Esophagus (tissue), 2 donors: ENCODE measurements at regions not wholly inside any gene's neighbourhood (a gene's known extent, or its start where the extent isn't known, plus 50 kb on each side); places are given as distances from the start of the nearest gene placed in this dataset.

Source experiments
- H3K27ac ChIP-seq, 2 donors: one replicate each; pipeline ENCODE4 v1.5.1; 2013; ENCODE audit warnings: low read depth in 2 of 2, mild to moderate bottlenecking in 2 of 2, inconsistent platforms in 1 of 2, low read length in 1 of 2, moderate library complexity in 1 of 2
- H3K27me3 ChIP-seq, 2 donors: one replicate each; pipeline ENCODE4 v1.6.1; 2013; ENCODE audit warnings: low read length in 2 of 2, control low read depth in 1 of 2, mild to moderate bottlenecking in 1 of 2; ENCODE audit not compliant: insufficient read depth in 2 of 2, control insufficient read depth in 1 of 2
- H3K36me3 ChIP-seq, 2 donors: one replicate each; pipeline ENCODE4 v1.6.1; 2013; ENCODE audit warnings: low read length in 1 of 2; ENCODE audit not compliant: control insufficient read depth in 2 of 2, insufficient read depth in 2 of 2
- H3K4me1 ChIP-seq, 2 donors: one replicate each; pipeline ENCODE4 v1.6.1; 2013; ENCODE audit warnings: low read length in 1 of 2; ENCODE audit not compliant: control insufficient read depth in 2 of 2, insufficient read depth in 2 of 2
- H3K4me3 ChIP-seq, 2 donors: one replicate each; pipeline ENCODE4 v1.5.1; 2013; ENCODE audit warnings: low read length in 2 of 2, mild to moderate bottlenecking in 2 of 2, low read depth in 1 of 2, moderate library complexity in 1 of 2
- H3K9me3 ChIP-seq, 2 donors: one replicate each; pipeline ENCODE4 v1.6.1; 2013; ENCODE audit warnings: mild to moderate bottlenecking in 2 of 2, low read depth in 1 of 2, low read length in 1 of 2, moderate library complexity in 1 of 2; ENCODE audit not compliant: control insufficient read depth in 2 of 2, insufficient read depth in 1 of 2
- WGBS, 2 donors: extraction: QIAGEN DNeasy Blood & Tissue Kit; methylation state at CpG; one replicate each; pipeline ENCODE4 v1.1.7; 2013; 5-methylcytosine and 5-hydroxymethylcytosine counted together
- donor health status: healthy with polysubstance abuse.
- donor health status: Bipolar disorder and iron deficiency.

DNA sequence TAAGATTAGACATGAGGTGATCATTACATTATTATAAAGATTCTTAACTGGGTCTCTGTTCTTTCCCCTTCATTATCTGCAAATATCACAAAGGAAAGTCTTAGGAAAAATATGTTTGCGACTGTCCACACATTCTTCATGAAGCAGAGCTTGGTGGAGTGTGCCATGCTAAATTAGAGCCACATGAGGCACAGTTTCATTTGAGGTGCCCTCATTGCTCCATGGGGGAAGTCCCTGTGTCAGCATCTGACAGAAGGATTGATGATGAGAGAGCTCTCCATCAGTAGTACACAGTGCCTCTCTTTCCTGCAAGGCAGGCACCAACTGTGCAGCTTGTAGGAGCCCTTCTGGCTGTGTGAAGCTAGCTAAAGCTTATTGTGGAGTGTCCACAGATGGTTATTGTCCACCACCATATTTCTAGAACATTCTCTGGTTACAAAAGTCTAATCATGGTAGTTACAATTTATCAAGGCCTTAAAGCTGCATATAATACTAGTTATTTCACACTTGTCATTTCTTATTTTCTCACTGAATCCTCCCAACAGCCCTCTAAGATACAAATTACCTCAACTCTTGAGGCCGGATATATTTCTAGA, 63.9 kb downstream of the C9orf152 start:
- Histone ChIP-seq H3K27ac (no peak overlapping the region), H3K27me3 (no peaks in the 10 kb centered on the region), H3K4me1 (peaks cover 3 to 4% of the 10 kb centered on the region in 2 donors), H3K36me3 (no peaks in the 10 kb centered on the region), H3K4me3 (no peak overlapping the region), H3K9me3 (no peaks in the 10 kb centered on the region)
- WGBS, 2 donors: 80 to 85% methylated on average over 2 of the region's 2 CpGs

DNA sequence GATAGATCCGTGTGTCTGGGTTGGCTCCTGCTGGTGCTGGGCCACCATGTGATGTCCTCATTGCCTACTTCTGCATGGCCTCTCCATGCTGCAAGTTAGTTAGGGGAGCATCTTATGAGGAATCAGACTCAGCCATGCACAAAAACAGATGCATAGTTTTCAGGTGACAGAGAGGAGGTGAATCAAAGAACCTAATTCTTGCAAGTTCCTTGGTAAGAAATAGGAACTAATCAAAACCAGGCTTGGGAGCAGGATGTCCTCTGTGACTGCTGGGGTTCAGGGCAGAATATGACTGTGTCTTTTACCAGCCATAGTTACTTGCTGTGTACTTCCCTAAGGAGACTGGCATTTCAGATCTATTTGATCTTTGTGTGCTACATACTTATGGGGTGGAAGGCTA, 61.6 kb downstream of the C9orf152 start:
- H3K4me3 ChIP-seq: no peak overlapping the region
- no peaks in the 10 kb centered on the region for H3K9me3 ChIP-seq
- no peaks in the 10 kb centered on the region for H3K36me3 ChIP-seq
- WGBS, 2 donors: 74 to 84% methylated on average over 1 of the region's 1 CpG
- H3K27me3 ChIP-seq: no peaks in the 10 kb centered on the region
- H3K4me1 ChIP-seq: peaks cover 0 to under 1% of the 10 kb centered on the region in 2 donors
- no peak overlapping the region for H3K27ac ChIP-seq

DNA sequence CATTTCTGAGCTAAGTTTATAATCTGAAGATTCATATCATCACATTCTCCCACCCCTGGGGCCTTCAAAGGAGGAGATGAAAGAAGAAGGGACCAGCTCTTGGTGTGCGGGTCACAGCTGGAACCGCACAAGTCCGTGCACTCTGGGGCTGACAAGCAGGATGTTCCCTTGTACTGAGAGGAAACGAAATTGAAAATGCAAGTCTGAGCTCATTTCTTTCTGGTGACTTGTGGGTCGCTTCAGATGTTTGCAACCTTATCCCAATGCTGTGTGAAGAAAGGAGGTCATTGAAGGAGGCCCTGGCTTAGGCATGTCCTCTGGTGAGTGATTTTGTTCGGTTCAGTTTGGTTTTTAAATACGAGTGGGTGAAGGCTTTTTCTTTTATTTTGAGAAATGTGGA, 59.6 kb downstream of the C9orf152 start:
- 50 to 56% methylated on average over 7 of the region's 7 CpGs for WGBS, 2 donors
- Histone ChIP-seq H3K36me3 (no peaks in the 10 kb centered on the region), H3K4me1 (peaks cover 0 to 2% of the 10 kb centered on the region in 2 donors), H3K9me3 (no peaks in the 10 kb centered on the region), H3K27ac (no peak overlapping the region), H3K4me3 (no peak overlapping the region), H3K27me3 (no peaks in the 10 kb centered on the region)

DNA sequence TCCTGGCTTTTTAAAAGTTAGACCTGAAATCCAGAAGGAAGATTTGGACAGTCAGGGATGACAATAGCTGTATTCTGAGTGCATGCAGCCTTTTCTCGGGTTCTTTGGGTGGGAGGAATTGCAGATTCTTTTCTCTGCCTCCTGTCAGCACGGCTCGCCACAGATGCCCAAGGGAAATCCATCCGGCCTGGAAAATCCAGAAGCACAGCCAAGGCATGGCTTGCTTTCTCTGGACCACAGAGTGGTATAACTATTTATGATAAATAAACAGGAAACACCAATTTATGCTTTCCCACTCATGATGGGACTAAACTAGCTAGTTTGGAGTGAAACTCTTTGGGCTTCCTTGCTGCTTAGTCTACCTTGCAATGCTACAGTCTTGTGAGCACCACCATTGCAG, 59.1 kb downstream of the C9orf152 start:
- Histone ChIP-seq H3K4me1 (peaks cover 0 to 2% of the 10 kb centered on the region in 2 donors), H3K36me3 (no peaks in the 10 kb centered on the region), H3K9me3 (no peaks in the 10 kb centered on the region), H3K27me3 (no peaks in the 10 kb centered on the region), H3K4me3 (no peak overlapping the region), H3K27ac (no peak overlapping the region)
- WGBS, 2 donors: 48 to 54% methylated on average over 4 of the region's 4 CpGs
